ENCODE measurements at regions not wholly inside any gene's neighbourhood (a gene's known extent, or its start where the extent isn't known, plus 50 kb on each side); places are given as distances from the start of the nearest gene placed in this dataset.

- ChIA-PET CTCF (no interaction called here), POLR2A (no interaction called here)
- DNase-seq (ENCODE audit: low read depth in 1 of 2, low spot score in 1 of 2) (no peak), ATAC-seq (no peak), FAIRE-seq (no peak)
- Histone ChIP-seq H3K9me3 (no peaks in the 10 kb centered on the region), H3K4me3 (no peak overlapping the region), H3K4me2 (no peak overlapping the region), H3K27ac (no peak overlapping the region), H3K4me1 (no peaks in the 10 kb centered on the region)
- WGBS (ENCODE audit: missing lambda C conversion rate) = 0% methylated on average over 3 of the region's 3 CpGs
- TF ChIP-seq ZFP36 (IDR thresholded peaks at IDR 0.05; ENCODE audit: borderline replicate concordance, partially characterized antibody) (no peak), KDM5A (IDR thresholded peaks at IDR 0.05) (no peak), ELK1 (IDR thresholded peaks at IDR 0.05; ENCODE audit: low read depth, low read length) (no peak), HDAC2 (IDR thresholded peaks at IDR 0.05) (no peak), RNF2 (IDR thresholded peaks at IDR 0.05; ENCODE audit: borderline replicate concordance, low read depth) (no peak), SREBF2 (IDR thresholded peaks at IDR 0.05) (no peak), EHMT2 (IDR thresholded peaks at IDR 0.05; ENCODE audit: low read depth) (no peak), PHF8 (IDR thresholded peaks at IDR 0.05; ENCODE audit: borderline replicate concordance, low read depth) (no peak)
Observed at GRCh38 chrX:7378406-7378805, 230.5 kb upstream of the PUDP start.

GRCh38 chrX:7372825-7373525 is 225.0 kb upstream of the PUDP start:
- Histone ChIP-seq H3K9me3 (no peaks in the 10 kb centered on the region), H3K27ac (no peak overlapping the region), H3K4me3 (no peak overlapping the region), H3K4me2 (peak overlapping the region; percentile 23; the same call in 1 of the 3 replicates), H3K4me1 (no peaks in the 10 kb centered on the region)
- POLR2A ChIA-PET = no interaction called here
- FAIRE-seq (peak; percentile 80), ATAC-seq (0 out of 6 replicates have a peak, but pooled peaks of 1 of the 2 experiments have one; percentile 27), DNase-seq (ENCODE audit: low read depth in 1 of 2, low spot score in 1 of 2) (peak in 1 of 2 experiments; percentile 16)
- 6% methylated on average over 7 of the region's 7 CpGs for WGBS (ENCODE audit: missing lambda C conversion rate)
- TF ChIP-seq E2F6 (IDR thresholded peaks at IDR 0.05; ENCODE audit: borderline replicate concordance, low read depth) (no peak), HOXB13 (CRISPR knock-in tag; IDR thresholded peaks at IDR 0.05; ENCODE audit: low read depth) (no peak), JUNB (IDR thresholded peaks at IDR 0.05) (no peak), NFE2L2 (conservative IDR thresholded peaks at IDR 0.05; ENCODE audit: low read length) (no peak), NR3C1 (IDR thresholded peaks at IDR 0.05) (no peak), RARB (CRISPR knock-in tag; IDR thresholded peaks at IDR 0.05) (no peak), ZC3H11A (IDR thresholded peaks at IDR 0.05) (no peak), ESRRA (IDR thresholded peaks at IDR 0.05; ENCODE audit: borderline replicate concordance, low read length) (no peak), USF2 (IDR thresholded peaks at IDR 0.05) (no peak), ATOH8 (CRISPR knock-in tag; IDR thresholded peaks at IDR 0.05; ENCODE audit: low read depth) (no peak), RCOR1 (IDR thresholded peaks at IDR 0.05; ENCODE audit: low read depth, low read length) (no peak), RFX5 (IDR thresholded peaks at IDR 0.05) (no peak), GATA3 (IDR thresholded peaks at IDR 0.05; ENCODE audit: borderline replicate concordance) (no peak), PHF8 (IDR thresholded peaks at IDR 0.05; ENCODE audit: borderline replicate concordance, low read depth) (no peak), KDM5A (IDR thresholded peaks at IDR 0.05) (no peak), HOXA7 (CRISPR knock-in tag; IDR thresholded peaks at IDR 0.05) (no peak)
- CTCF ChIA-PET = no interaction called here
